PFSK-1 (cell line): ENCODE measurements at regions not wholly inside any gene's neighbourhood (a gene's known extent, or its start where the extent isn't known, plus 50 kb on each side); places are given as distances from the start of the nearest gene placed in this dataset.

Experiments
- FOXP2 ChIP-seq: optimal IDR thresholded peaks from 2 replicates; pipeline ENCODE3; 2011; ENCODE audit warnings: borderline replicate concordance, control low read depth, inconsistent platforms; ENCODE audit not compliant: insufficient read depth; ENCODE audit errors: extremely low read length, extremely low read depth
- POLR2AphosphoS5 ChIP-seq: IDR thresholded peaks from 2 replicates; pipeline ENCODE4 v1.6.1; 2012; ENCODE audit warnings: low read depth, mild to moderate bottlenecking, control low read depth, low read length, moderate library complexity
- SIN3A ChIP-seq: IDR thresholded peaks from 2 replicates; pipeline ENCODE4 v1.6.1; 2012; ENCODE audit warnings: mild to moderate bottlenecking, low read length, moderate library complexity, borderline replicate concordance; ENCODE audit not compliant: insufficient read depth
- TAF1 ChIP-seq: IDR thresholded peaks from 2 replicates; pipeline ENCODE4 v1.6.1; 2012; ENCODE audit warnings: low read length, control low read depth, borderline replicate concordance; ENCODE audit not compliant: insufficient read depth
- TF ChIP-seq, protein P1 (sequence below), 2 experiments: IDR thresholded peaks; 2 replicates each; pipeline versions ENCODE4 v1.6.1 to v1.8.0; 2011 to 2012; ENCODE audit warnings: low read depth in 2 of 2, low read length in 2 of 2, control low read depth in 1 of 2, inconsistent platforms in 1 of 2, mild to moderate bottlenecking in 1 of 2, moderate library complexity in 1 of 2; ENCODE audit not compliant: insufficient read depth in 1 of 2

DNA sequence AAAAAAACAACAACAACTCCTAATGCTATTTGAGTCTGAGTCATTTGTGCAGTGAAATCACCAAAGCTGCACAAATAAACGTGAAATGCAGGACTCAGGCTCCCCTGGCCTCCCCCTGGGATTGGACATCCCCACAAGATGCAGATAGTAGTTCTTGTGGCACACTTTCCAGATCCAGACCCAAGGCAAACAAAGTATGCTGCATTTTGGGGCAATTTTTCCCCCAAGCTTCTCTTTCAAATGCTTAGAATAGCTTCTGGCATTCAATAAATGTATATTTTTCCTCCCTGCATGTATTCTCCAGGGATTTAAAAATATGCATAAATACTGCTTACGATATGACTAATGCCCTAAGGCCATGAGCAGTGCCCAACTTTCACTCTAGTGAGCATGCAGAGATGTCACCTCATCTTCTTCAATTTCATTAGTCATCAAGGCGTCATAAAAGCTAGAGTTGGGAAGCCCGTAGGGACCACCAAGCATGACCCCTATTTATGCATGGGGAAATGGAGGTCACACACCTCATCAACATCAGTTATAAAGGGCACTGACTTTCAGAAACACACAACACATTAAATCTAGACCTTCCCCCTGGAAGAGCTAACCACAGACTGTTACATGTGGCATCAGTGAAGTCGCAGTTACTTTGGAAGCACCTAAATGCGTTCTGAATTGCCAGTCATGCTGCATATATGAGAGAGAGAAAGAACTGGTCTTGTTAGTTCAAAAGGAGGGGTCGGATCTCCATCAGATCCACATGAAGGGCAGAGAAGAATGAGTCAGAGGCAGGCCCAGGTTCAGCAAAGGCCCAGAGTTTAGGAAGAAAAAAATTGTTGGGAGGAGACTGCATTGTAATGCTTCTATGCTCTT, 374.1 kb downstream of the LPIN1 start:
- TF ChIP-seq FOXP2, result no peak
- no peak for TF ChIP-seq POLR2AphosphoS5
- no peak for TF ChIP-seq SIN3A
- TF ChIP-seq, protein P1, sequence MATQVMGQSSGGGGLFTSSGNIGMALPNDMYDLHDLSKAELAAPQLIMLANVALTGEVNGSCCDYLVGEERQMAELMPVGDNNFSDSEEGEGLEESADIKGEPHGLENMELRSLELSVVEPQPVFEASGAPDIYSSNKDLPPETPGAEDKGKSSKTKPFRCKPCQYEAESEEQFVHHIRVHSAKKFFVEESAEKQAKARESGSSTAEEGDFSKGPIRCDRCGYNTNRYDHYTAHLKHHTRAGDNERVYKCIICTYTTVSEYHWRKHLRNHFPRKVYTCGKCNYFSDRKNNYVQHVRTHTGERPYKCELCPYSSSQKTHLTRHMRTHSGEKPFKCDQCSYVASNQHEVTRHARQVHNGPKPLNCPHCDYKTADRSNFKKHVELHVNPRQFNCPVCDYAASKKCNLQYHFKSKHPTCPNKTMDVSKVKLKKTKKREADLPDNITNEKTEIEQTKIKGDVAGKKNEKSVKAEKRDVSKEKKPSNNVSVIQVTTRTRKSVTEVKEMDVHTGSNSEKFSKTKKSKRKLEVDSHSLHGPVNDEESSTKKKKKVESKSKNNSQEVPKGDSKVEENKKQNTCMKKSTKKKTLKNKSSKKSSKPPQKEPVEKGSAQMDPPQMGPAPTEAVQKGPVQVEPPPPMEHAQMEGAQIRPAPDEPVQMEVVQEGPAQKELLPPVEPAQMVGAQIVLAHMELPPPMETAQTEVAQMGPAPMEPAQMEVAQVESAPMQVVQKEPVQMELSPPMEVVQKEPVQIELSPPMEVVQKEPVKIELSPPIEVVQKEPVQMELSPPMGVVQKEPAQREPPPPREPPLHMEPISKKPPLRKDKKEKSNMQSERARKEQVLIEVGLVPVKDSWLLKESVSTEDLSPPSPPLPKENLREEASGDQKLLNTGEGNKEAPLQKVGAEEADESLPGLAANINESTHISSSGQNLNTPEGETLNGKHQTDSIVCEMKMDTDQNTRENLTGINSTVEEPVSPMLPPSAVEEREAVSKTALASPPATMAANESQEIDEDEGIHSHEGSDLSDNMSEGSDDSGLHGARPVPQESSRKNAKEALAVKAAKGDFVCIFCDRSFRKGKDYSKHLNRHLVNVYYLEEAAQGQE (IDR thresholded peaks at IDR 0.05; ENCODE audit: insufficient read depth in 1 of 2, low read depth in 2 of 2, low read length in 2 of 2), result no peak
- no peak for TF ChIP-seq TAF1

GRCh38 chr2:12124790-12125189, 378.4 kb downstream of the LPIN1 start:
- TF ChIP-seq POLR2AphosphoS5 (no peak), TAF1 (no peak), SIN3A (no peak), FOXP2 (no peak)
- TF ChIP-seq, protein P1 (IDR thresholded peaks at IDR 0.05; ENCODE audit: insufficient read depth in 1 of 2, low read depth in 2 of 2, low read length in 2 of 2), result no peak

DNA sequence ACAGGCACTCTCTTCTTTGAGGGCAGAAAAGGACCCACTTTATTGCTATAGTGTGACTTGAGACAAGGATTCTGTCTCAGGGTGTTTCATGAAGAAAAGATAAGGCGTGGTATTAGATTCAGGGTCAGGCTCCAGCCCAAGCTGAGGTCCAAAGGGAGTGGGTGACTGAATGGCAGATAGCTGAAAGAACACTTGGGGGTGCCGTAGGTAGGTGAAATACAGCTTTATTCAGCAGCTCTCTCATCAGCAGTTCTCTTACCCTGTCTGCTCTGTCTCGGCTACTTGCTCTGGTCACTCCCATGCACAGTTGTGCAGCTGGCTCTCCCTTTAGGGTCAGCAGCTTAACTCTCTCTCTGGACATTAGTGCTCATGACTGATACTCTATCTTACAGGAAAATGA, 379.9 kb downstream of the LPIN1 start:
- no peak for TF ChIP-seq SIN3A
- TF ChIP-seq POLR2AphosphoS5, result no peak
- no peak for TF ChIP-seq FOXP2
- TF ChIP-seq, protein P1 (IDR thresholded peaks at IDR 0.05; ENCODE audit: insufficient read depth in 1 of 2, low read depth in 2 of 2, low read length in 2 of 2), result no peak
- no peak for TF ChIP-seq TAF1

- TF ChIP-seq POLR2AphosphoS5 (no peak), TAF1 (no peak), FOXP2 (no peak), SIN3A (no peak)
- TF ChIP-seq, protein P1 (IDR thresholded peaks at IDR 0.05; ENCODE audit: insufficient read depth in 1 of 2, low read depth in 2 of 2, low read length in 2 of 2), result no peak
Measured at GRCh38 chr2:12127638-12128037, 381.2 kb downstream of the LPIN1 start.
